MM.1S (cell line): ENCODE measurements at regions not wholly inside any gene's neighbourhood (a gene's known extent, or its start where the extent isn't known, plus 50 kb on each side); places are given as distances from the start of the nearest gene placed in this dataset.

Source experiments
- DNase-seq: peaks from one replicate; pipeline ENCODE4 v3.0.0-alpha.2; 2015
- H2AFZ ChIP-seq: fragments of 300-600 bp; sonication (generic); 2 replicates; pipeline ENCODE4 v1.6.0; 2016; ENCODE audit warnings: antibody characterized with exemption, low read length
- H3F3A ChIP-seq: fragments of 300-600 bp; sonication (generic); 2 replicates; pipeline ENCODE4 v1.6.1; 2016; ENCODE audit warnings: mild to moderate bottlenecking, antibody characterized with exemption, low read length, moderate library complexity, mixed read lengths; ENCODE audit not compliant: insufficient read depth
- H3K27ac ChIP-seq: fragments of 300-600 bp; sonication (generic); 2 replicates; pipeline ENCODE4 v1.5.1; 2016; ENCODE audit warnings: mild to moderate bottlenecking, low read length
- H3K27me3 ChIP-seq: fragments of 300-600 bp; sonication (generic); replicated peaks from 2 replicates; pipeline ENCODE4 v1.6.0; 2016; ENCODE audit warnings: low read length; ENCODE audit not compliant: insufficient read depth
- H3K36me3 ChIP-seq: fragments of 300-600 bp; sonication (generic); replicated peaks from 2 replicates; pipeline ENCODE4 v1.6.1; 2016; ENCODE audit warnings: mild to moderate bottlenecking, low read length, mixed read lengths; ENCODE audit not compliant: insufficient read depth
- H3K4me1 ChIP-seq: fragments of 300-600 bp; sonication (generic); 2 replicates; pipeline ENCODE4 v1.6.1; 2016; ENCODE audit warnings: low read length, mixed read lengths
- H3K4me2 ChIP-seq: fragments of 300-600 bp; sonication (generic); 2 replicates; pipeline ENCODE4 v1.6.0; 2016; ENCODE audit warnings: low read depth, low read length
- H3K4me3 ChIP-seq: fragments of 300-600 bp; sonication (generic); 2 replicates; pipeline ENCODE4 v1.5.1; 2016; ENCODE audit warnings: low read length, mixed read lengths
- H3K79me2 ChIP-seq: fragments of 300-600 bp; sonication (generic); 2 replicates; pipeline ENCODE4 v1.6.1; 2016; ENCODE audit warnings: mixed run types, low read length, mixed read lengths
- H3K9ac ChIP-seq: fragments of 300-600 bp; sonication (generic); 2 replicates; pipeline ENCODE4 v1.6.1; 2016; ENCODE audit warnings: low read length, mixed read lengths
- H3K9me2 ChIP-seq: fragments of 300-600 bp; sonication (generic); replicated peaks from 2 replicates; pipeline ENCODE4 v1.6.1; 2016; ENCODE audit warnings: mild to moderate bottlenecking, low read length, mixed read lengths; ENCODE audit not compliant: insufficient read depth
- H3K9me3 ChIP-seq: fragments of 300-600 bp; sonication (generic); replicated peaks from 2 replicates; pipeline ENCODE4 v1.6.1; 2016; ENCODE audit warnings: mild to moderate bottlenecking, low read length, mixed read lengths; ENCODE audit not compliant: insufficient read depth
- H4K20me1 ChIP-seq: fragments of 300-600 bp; sonication (generic); 2 replicates; pipeline ENCODE4 v1.6.1; 2016; ENCODE audit warnings: mild to moderate bottlenecking, low read length, moderate library complexity, mixed read lengths; ENCODE audit not compliant: insufficient read depth
- EZH2 ChIP-seq: fragments of 300-600 bp; sonication (generic); optimal IDR thresholded peaks from 2 replicates; pipeline ENCODE3; 2017; ENCODE audit warnings: low read depth, mild to moderate bottlenecking, antibody characterized with exemption, low read length, mixed read lengths
- EZH2phosphoT487 ChIP-seq: fragments of 300-600 bp; sonication (generic); IDR thresholded peaks from 2 replicates; pipeline ENCODE4 v1.6.1; 2018; ENCODE audit warnings: antibody characterized with exemption, low read length
- TF ChIP-seq, protein P1 (sequence below): fragments of 300-600 bp; sonication (generic); IDR thresholded peaks from 2 replicates; pipeline ENCODE4 v1.5.1; 2016; ENCODE audit warnings: antibody characterized with exemption, low read length, mixed read lengths

DNA sequence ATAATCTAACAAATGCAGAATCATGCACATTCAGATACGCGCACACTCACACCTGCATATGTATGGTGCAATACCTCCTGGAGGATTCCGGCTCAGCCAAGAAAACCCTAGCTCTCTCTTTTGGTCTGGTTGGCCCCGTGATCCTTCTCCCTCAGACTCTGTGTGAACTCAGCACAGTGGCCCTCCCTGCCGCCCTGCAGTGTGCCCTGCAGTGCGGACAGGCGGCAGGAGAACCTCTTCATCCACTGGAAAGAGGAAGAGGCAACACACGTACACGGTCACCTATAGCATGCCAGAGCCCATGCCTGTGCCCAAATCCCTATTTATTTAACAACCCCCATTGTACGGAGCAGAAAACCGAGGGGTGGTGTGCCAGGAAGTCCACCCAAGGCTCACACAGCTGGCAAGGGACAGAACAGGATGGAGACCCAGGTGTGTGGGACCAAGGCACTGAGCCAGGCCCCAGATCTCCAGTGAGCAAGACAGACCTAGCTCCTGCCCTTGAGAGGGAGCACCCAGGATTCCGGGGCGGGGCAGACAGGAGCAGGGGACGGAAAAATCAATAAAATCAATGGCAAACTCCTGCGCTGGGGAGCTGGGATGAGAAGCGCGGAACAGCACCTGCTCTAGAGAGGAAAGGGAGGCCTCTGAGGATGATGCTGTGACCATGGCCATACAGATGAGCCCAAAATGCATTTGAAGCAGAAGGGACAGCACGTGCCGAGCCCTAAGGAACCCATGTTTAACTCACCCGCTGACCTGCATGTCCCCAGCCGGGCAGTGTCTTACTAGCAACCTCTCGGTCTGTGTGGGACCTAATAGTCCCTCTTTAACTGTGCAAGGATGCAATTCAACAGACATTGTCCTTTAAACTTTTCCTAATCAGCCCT lies 54.7 kb upstream of the CIBAR2 start:
- H3K27ac ChIP-seq, result no peak overlapping the region
- DNase-seq, result no peak

DNA sequence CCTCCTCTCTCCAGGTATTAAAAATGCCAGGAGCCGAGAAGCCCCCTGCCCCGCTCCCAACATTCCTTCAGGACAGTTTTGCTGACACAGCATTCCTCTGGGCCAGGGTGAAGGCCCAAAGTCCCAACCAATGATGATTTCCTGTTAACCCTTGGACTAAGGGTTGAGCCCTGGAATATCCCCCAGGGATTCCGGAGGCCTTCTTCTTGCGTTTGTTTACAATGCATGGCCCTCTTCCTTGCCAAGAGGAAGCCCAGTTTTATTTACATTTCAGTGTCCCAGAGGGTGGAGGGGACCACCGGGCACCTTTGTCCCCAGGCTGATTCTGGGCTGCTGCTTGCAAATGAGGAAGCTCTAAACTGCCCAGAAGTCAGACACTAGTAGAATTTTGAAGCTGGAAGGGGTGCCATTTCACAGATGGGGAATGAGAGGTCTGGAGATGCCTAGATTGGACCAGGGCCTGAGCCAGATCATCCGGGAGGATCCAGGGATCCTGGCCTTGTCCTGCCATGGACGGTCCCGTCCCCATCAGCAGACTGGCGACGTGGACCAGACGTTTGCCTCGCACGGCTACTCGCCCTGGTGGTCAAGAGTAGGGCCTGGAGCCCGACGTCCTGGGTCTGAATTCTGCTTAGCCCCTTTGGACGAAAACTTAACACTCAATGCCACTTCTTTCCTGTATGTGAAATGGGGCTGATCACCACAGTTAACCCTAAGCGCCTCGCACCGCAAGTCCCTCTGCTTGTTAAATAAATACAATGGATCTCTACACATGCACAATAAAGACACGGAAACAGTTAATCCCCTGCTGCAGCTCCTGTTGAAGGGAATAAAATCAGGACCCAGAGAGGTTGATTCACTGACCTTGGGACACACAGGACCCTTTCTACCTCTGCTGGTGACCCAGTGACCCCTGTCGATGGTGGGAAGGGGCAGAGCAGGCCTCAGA lies 55.6 kb upstream of the CIBAR2 start:
- Histone ChIP-seq H3F3A (no peaks in the 10 kb centered on the region), H3K4me3 (no peak overlapping the region), H3K27me3 (peaks cover 71% of the 10 kb centered on the region), H3K9me3 (no peaks in the 10 kb centered on the region), H3K4me2 (no peak overlapping the region), H3K79me2 (no peaks in the 10 kb centered on the region), H4K20me1 (no peaks in the 10 kb centered on the region), H3K9ac (no peak overlapping the region), H3K36me3 (no peaks in the 10 kb centered on the region), H2AFZ (no peak overlapping the region), H3K27ac (no peak overlapping the region), H3K4me1 (no peaks in the 10 kb centered on the region), H3K9me2 (no peaks in the 10 kb centered on the region)
- TF ChIP-seq EZH2, result no peak
- TF ChIP-seq, protein P1, sequence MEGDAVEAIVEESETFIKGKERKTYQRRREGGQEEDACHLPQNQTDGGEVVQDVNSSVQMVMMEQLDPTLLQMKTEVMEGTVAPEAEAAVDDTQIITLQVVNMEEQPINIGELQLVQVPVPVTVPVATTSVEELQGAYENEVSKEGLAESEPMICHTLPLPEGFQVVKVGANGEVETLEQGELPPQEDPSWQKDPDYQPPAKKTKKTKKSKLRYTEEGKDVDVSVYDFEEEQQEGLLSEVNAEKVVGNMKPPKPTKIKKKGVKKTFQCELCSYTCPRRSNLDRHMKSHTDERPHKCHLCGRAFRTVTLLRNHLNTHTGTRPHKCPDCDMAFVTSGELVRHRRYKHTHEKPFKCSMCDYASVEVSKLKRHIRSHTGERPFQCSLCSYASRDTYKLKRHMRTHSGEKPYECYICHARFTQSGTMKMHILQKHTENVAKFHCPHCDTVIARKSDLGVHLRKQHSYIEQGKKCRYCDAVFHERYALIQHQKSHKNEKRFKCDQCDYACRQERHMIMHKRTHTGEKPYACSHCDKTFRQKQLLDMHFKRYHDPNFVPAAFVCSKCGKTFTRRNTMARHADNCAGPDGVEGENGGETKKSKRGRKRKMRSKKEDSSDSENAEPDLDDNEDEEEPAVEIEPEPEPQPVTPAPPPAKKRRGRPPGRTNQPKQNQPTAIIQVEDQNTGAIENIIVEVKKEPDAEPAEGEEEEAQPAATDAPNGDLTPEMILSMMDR, result no peak
- TF ChIP-seq EZH2phosphoT487, result no peak
- no peak for DNase-seq

More for the DNA sequence above, 54.7 kb upstream of the CIBAR2 start:
- no peak overlapping the region for H3K9ac ChIP-seq
- no peaks in the 10 kb centered on the region for H3K79me2 ChIP-seq
- H3K9me2 ChIP-seq, result no peaks in the 10 kb centered on the region
- no peak overlapping the region for H3K4me2 ChIP-seq
- H3K36me3 ChIP-seq, result no peaks in the 10 kb centered on the region
- H2AFZ ChIP-seq, result no peak overlapping the region
- peaks cover 71% of the 10 kb centered on the region for H3K27me3 ChIP-seq
- H3K4me1 ChIP-seq, result no peaks in the 10 kb centered on the region
- no peak overlapping the region for H3K4me3 ChIP-seq
- H3F3A ChIP-seq, result no peaks in the 10 kb centered on the region
- TF ChIP-seq, protein P1, result no peak
- TF ChIP-seq EZH2, result no peak
- no peak for TF ChIP-seq EZH2phosphoT487
- H3K9me3 ChIP-seq, result no peaks in the 10 kb centered on the region
- no peaks in the 10 kb centered on the region for H4K20me1 ChIP-seq

DNA sequence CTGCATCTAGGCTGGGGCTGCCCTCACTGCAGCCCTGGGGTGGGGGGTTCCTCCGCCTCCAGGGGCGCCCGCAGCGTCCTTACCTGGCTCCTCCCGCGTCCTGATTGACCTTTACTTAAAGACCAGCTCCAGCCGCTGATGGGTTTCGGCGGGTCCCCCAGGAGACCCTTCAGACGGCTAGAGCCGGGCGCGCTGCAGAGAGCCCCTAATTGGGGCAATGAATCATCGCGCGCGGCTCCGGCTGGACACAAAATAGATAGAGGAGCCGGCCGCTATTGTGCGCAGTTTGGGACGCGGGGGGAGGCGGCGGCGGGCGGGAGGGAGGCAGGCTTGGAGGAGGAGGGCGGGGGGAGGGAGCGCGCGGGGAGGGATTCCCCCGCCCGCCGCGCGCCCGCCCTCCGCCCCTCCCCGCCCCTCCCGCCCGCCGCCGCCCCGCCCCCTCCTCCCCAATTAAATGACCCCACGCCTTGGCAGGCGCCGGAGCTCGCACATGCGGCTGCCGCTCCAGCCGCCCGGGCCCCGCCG lies 56.5 kb upstream of the CIBAR2 start:
- Histone ChIP-seq H3K27ac (no peak overlapping the region), H4K20me1 (no peaks in the 10 kb centered on the region), H3K4me3 (no peak overlapping the region), H2AFZ (no peak overlapping the region), H3K9me3 (no peaks in the 10 kb centered on the region), H3K36me3 (no peaks in the 10 kb centered on the region), H3K4me1 (no peaks in the 10 kb centered on the region), H3K9me2 (no peaks in the 10 kb centered on the region), H3F3A (no peaks in the 10 kb centered on the region), H3K27me3 (peaks cover 73% of the 10 kb centered on the region), H3K79me2 (no peaks in the 10 kb centered on the region), H3K4me2 (no peak overlapping the region), H3K9ac (no peak overlapping the region)
- TF ChIP-seq, protein P1, result no peak
- no peak for TF ChIP-seq EZH2
- TF ChIP-seq EZH2phosphoT487, result no peak
- DNase-seq, result no peak
